Peyer's patch (tissue), 4 donors: ENCODE measurements at regions not wholly inside any gene's neighbourhood (a gene's known extent, or its start where the extent isn't known, plus 50 kb on each side); places are given as distances from the start of the nearest gene placed in this dataset.

Source experiments
- POLR2A ChIP-seq, 2 donors: fragments of 450-650 bp; IDR thresholded peaks; one replicate each; pipeline ENCODE4 v1.5.1; 2017; ENCODE audit warnings: antibody characterized with exemption in 2 of 2, mild to moderate bottlenecking in 2 of 2, moderate library complexity in 2 of 2
- TF ChIP-seq, protein P1 (sequence below), 6 experiments: fragments of 450-650 bp in 4 of 6; fragments of 200-600 bp in 2 of 6; sonication (generic) in 1 of 6; IDR thresholded peaks; one replicate each; pipeline ENCODE4 v1.5.1; 2017 to 2019; ENCODE audit warnings: antibody characterized with exemption in 6 of 6, mild to moderate bottlenecking in 3 of 6, moderate library complexity in 1 of 6

DNA sequence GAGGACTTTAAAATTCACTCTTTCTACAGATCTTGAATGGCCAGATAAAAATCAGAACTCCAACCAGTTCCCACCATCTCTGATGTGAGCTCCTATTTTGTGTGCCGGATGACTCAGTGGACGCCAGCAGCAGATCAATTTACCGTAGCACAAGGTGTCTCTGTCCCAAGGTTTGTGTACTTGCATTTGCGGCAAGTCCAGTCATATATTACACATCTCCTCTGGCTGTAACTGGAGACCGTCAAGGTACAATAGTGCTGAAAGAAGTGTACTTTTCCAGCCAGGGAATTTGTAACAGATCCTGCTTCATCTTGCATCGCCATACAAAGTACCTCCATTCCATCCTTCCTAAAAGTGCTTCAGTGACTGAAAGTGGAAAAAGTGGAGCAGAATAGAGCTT lies 108.2 kb upstream of the SORBS2 start:
- TF ChIP-seq, protein P1, sequence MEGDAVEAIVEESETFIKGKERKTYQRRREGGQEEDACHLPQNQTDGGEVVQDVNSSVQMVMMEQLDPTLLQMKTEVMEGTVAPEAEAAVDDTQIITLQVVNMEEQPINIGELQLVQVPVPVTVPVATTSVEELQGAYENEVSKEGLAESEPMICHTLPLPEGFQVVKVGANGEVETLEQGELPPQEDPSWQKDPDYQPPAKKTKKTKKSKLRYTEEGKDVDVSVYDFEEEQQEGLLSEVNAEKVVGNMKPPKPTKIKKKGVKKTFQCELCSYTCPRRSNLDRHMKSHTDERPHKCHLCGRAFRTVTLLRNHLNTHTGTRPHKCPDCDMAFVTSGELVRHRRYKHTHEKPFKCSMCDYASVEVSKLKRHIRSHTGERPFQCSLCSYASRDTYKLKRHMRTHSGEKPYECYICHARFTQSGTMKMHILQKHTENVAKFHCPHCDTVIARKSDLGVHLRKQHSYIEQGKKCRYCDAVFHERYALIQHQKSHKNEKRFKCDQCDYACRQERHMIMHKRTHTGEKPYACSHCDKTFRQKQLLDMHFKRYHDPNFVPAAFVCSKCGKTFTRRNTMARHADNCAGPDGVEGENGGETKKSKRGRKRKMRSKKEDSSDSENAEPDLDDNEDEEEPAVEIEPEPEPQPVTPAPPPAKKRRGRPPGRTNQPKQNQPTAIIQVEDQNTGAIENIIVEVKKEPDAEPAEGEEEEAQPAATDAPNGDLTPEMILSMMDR (IDR thresholded peaks at IDR 0.05) = no peak
- TF ChIP-seq POLR2A (IDR thresholded peaks at IDR 0.05) = no peak
